H9 (cell line): ENCODE measurements at regions not wholly inside any gene's neighbourhood (a gene's known extent, or its start where the extent isn't known, plus 50 kb on each side); places are given as distances from the start of the nearest gene placed in this dataset.

Experiments
- DNase-seq: peaks from one replicate; pipeline ENCODE4 v3.0.0-alpha.2; 2017
- H2AFZ ChIP-seq: one replicate; pipeline ENCODE4 v1.6.1; 2013; ENCODE audit warnings: mild to moderate bottlenecking, low read length, control low read depth, moderate library complexity
- H2AK5ac ChIP-seq: 2 replicates; pipeline ENCODE4 v1.6.1; 2013; ENCODE audit warnings: low read length, control low read depth, mixed read lengths; ENCODE audit not compliant: insufficient read length
- H2BK120ac ChIP-seq: one replicate; pipeline ENCODE4 v1.6.1; 2013; ENCODE audit warnings: low read depth, mild to moderate bottlenecking, low read length, control low read depth, inconsistent platforms; ENCODE audit not compliant: poor library complexity, severe bottlenecking
- H2BK12ac ChIP-seq: 2 replicates; pipeline ENCODE4 v1.6.1; 2013; ENCODE audit warnings: low read length, control low read depth, mixed read lengths, low read depth; ENCODE audit not compliant: insufficient read length
- H2BK15ac ChIP-seq: 2 replicates; pipeline ENCODE4 v1.6.1; 2013; ENCODE audit warnings: low read depth, low read length, control low read depth
- H2BK20ac ChIP-seq: one replicate; pipeline ENCODE4 v1.6.1; 2013; ENCODE audit warnings: low read depth, mild to moderate bottlenecking, low read length, control low read depth, inconsistent platforms; ENCODE audit not compliant: poor library complexity, severe bottlenecking
- H2BK5ac ChIP-seq: 2 replicates; pipeline ENCODE4 v1.6.1; 2013; ENCODE audit warnings: low read length, control low read depth, mixed read lengths; ENCODE audit not compliant: insufficient read length
- H3K14ac ChIP-seq: 2 replicates; pipeline ENCODE4 v1.6.1; 2013; ENCODE audit warnings: low read length, control low read depth; ENCODE audit not compliant: insufficient read depth
- H3K18ac ChIP-seq: 2 replicates; pipeline ENCODE4 v1.6.1; 2013; ENCODE audit warnings: low read depth, mild to moderate bottlenecking, mixed read lengths, low read length, control low read depth; ENCODE audit not compliant: insufficient read length
- H3K23ac ChIP-seq: 2 replicates; pipeline ENCODE4 v1.6.1; 2013; ENCODE audit warnings: low read length, control low read depth, mixed read lengths, low read depth; ENCODE audit not compliant: insufficient read length
- H3K23me2 ChIP-seq: 2 replicates; pipeline ENCODE4 v1.6.1; 2013; ENCODE audit warnings: low read depth, mild to moderate bottlenecking, mixed read lengths, low read length, control low read depth; ENCODE audit not compliant: insufficient read length, poor library complexity, severe bottlenecking
- H3K27ac ChIP-seq: 2 replicates; pipeline ENCODE4 v1.5.1; 2013; ENCODE audit warnings: low read length, control low read depth, mixed read lengths, low read depth; ENCODE audit not compliant: insufficient read length
- H3K27me3 ChIP-seq: 2 replicates; pipeline ENCODE4 v1.6.1; 2013; ENCODE audit warnings: low read length, control low read depth, inconsistent platforms; ENCODE audit not compliant: insufficient read depth
- H3K4ac ChIP-seq: 2 replicates; pipeline ENCODE4 v1.6.1; 2013; ENCODE audit warnings: low read depth, mild to moderate bottlenecking, control low read depth, inconsistent platforms, low read length, moderate library complexity
- H3K4me1 ChIP-seq: 2 replicates; pipeline ENCODE4 v1.6.1; 2013; ENCODE audit warnings: low read length, control low read depth, inconsistent platforms; ENCODE audit not compliant: insufficient read depth
- H3K4me2 ChIP-seq: 2 replicates; pipeline ENCODE4 v1.6.1; 2013; ENCODE audit warnings: low read length, control low read depth, mixed read lengths; ENCODE audit not compliant: insufficient read length, insufficient read depth
- H3K56ac ChIP-seq: 2 replicates; pipeline ENCODE4 v1.6.1; 2013; ENCODE audit warnings: low read depth, mild to moderate bottlenecking, mixed read lengths, low read length, control low read depth; ENCODE audit not compliant: insufficient read length
- H3K79me1 ChIP-seq: 2 replicates; pipeline ENCODE4 v1.6.1; 2013; ENCODE audit warnings: low read depth, mild to moderate bottlenecking, moderate library complexity, low read length, control low read depth, inconsistent platforms; ENCODE audit not compliant: insufficient read depth, poor library complexity, severe bottlenecking
- H3K79me2 ChIP-seq: 2 replicates; pipeline ENCODE4 v1.6.1; 2013; ENCODE audit warnings: low read length, control low read depth, inconsistent platforms; ENCODE audit not compliant: insufficient read depth
- H3K9ac ChIP-seq: 2 replicates; pipeline ENCODE4 v1.6.1; 2013; ENCODE audit warnings: low read length, control low read depth, mixed read lengths; ENCODE audit not compliant: insufficient read length; ENCODE audit errors: extremely low read depth
- H3K9me3 ChIP-seq: one replicate; pipeline ENCODE4 v1.6.1; 2013; ENCODE audit warnings: low read depth, low read length, inconsistent platforms; ENCODE audit not compliant: control insufficient read depth
- H3T11ph ChIP-seq: one replicate; pipeline ENCODE4 v1.6.1; 2013; ENCODE audit warnings: mild to moderate bottlenecking, low read length, control low read depth, inconsistent platforms
- H4K20me1 ChIP-seq: one replicate; pipeline ENCODE4 v1.6.1; 2013; ENCODE audit not compliant: control insufficient read depth, insufficient read length, insufficient read depth
- H4K5ac ChIP-seq: 2 replicates; pipeline ENCODE4 v1.6.1; 2013; ENCODE audit warnings: low read depth, mild to moderate bottlenecking, mixed read lengths, low read length, control low read depth; ENCODE audit not compliant: insufficient read length
- H4K8ac ChIP-seq: replicated peaks from 2 replicates; pipeline ENCODE4 v1.6.1; 2013; ENCODE audit warnings: low read length, control low read depth, mixed read lengths, low read depth; ENCODE audit not compliant: insufficient read length
- H4K91ac ChIP-seq: 2 replicates; pipeline ENCODE4 v1.6.1; 2013; ENCODE audit warnings: low read depth, mild to moderate bottlenecking, moderate library complexity, mixed read lengths, low read length, control low read depth; ENCODE audit not compliant: insufficient read length
- H3K27ac Mint-ChIP-seq, 3 experiments: 2 replicates in 2 of 3; 3 replicates in 1 of 3; pipeline ENCODE4 v1.8.0; 2020 to 2021; ENCODE audit warnings: mixed read lengths in 3 of 3, mild to moderate bottlenecking in 1 of 3, moderate library complexity in 1 of 3
- H3K27me3 Mint-ChIP-seq: 2 replicates; pipeline ENCODE4 v1.8.0; 2021; ENCODE audit warnings: low read depth, mild to moderate bottlenecking, moderate library complexity, mixed read lengths
- H3K36me3 Mint-ChIP-seq, 3 experiments: 2 replicates in 2 of 3; 3 replicates in 1 of 3; pipeline ENCODE4 v1.8.0; 2020 to 2021; ENCODE audit warnings: low read depth in 3 of 3, mixed read lengths in 3 of 3; ENCODE audit not compliant: insufficient read depth in 1 of 3
- H3K4me1 Mint-ChIP-seq, 2 experiments: 2 replicates each; pipeline ENCODE4 v1.8.0; 2020; ENCODE audit warnings: mixed read lengths in 2 of 2
- H3K4me3 Mint-ChIP-seq, 2 experiments: 2 replicates in 1 of 2; 3 replicates in 1 of 2; pipeline ENCODE4 v1.8.0; 2020 to 2021; ENCODE audit warnings: mild to moderate bottlenecking in 2 of 2, mixed read lengths in 2 of 2, moderate library complexity in 1 of 2
- H3K9me3 Mint-ChIP-seq, 2 experiments: 2 replicates in 1 of 2; 3 replicates in 1 of 2; pipeline ENCODE4 v1.8.0; 2020; ENCODE audit warnings: mild to moderate bottlenecking in 2 of 2, mixed read lengths in 2 of 2, moderate library complexity in 1 of 2
- CTCF ChIP-seq: fragments of 200-600 bp; sonication (generic); conservative IDR thresholded peaks from 3 replicates; pipeline ENCODE4 v1.8.0; 2021; ENCODE audit warnings: antibody characterized with exemption, mild to moderate bottlenecking
- WGBS: extraction: QIAGEN DNeasy Blood & Tissue Kit; methylation state at CpG from one replicate; pipeline ENCODE4 v1.1.7; 2013; ENCODE audit warnings: missing lambda C conversion rate, low lambda C conversion rate, mixed read lengths; ENCODE audit not compliant: insufficient read length; ENCODE audit errors: extremely low coverage; 5-methylcytosine and 5-hydroxymethylcytosine counted together

- Mint-ChIP-seq H3K9me3 (no peaks in the 10 kb centered on the region), H3K27me3 (no peaks in the 10 kb centered on the region), H3K27ac (no peak overlapping the region), H3K4me3 (no peak overlapping the region), H3K36me3 (no peaks in the 10 kb centered on the region), H3K4me1 (no peaks in the 10 kb centered on the region; a peak in 1 of 4 replicates)
- Histone ChIP-seq H4K91ac (no peak overlapping the region), H3K79me1 (no peaks in the 10 kb centered on the region), H2BK120ac (no peak overlapping the region), H3K79me2 (no peaks in the 10 kb centered on the region), H3T11ph (no peak overlapping the region), H3K23me2 (no peaks in the 10 kb centered on the region), H3K9ac (no peak overlapping the region), H3K9me3 (no peaks in the 10 kb centered on the region), H3K4me1 (no peaks in the 10 kb centered on the region), H3K18ac (no peak overlapping the region), H2AFZ (no peak overlapping the region), H2BK5ac (no peak overlapping the region), H3K56ac (no peak overlapping the region), H4K20me1 (no peaks in the 10 kb centered on the region), H2BK15ac (no peak overlapping the region), H3K4ac (no peak overlapping the region), H3K27me3 (no peaks in the 10 kb centered on the region), H3K23ac (no peak overlapping the region), H3K14ac (no peak overlapping the region), H2AK5ac (no peak overlapping the region), H3K4me2 (no peak overlapping the region), H2BK12ac (no peak overlapping the region), H2BK20ac (no peak overlapping the region), H4K8ac (no peak overlapping the region), H4K5ac (no peak overlapping the region), H3K27ac (no peak overlapping the region)
- no peak for TF ChIP-seq CTCF
- no peak for DNase-seq
- WGBS, result no CpG with 5 or more reads among the region's 7 CpGs
Observed at GRCh38 chr4:123945301-123945700, 548.7 kb downstream of the SPRY1 start.
